Sigmoid colon (tissue), 6 donors: ENCODE measurements at regions not wholly inside any gene's neighbourhood (a gene's known extent, or its start where the extent isn't known, plus 50 kb on each side); places are given as distances from the start of the nearest gene placed in this dataset.

Experiments used
- DNase-seq: peaks from one replicate; pipeline ENCODE4 v3.0.0-alpha.2; 2019
- H3K27ac ChIP-seq, 4 donors: fragments of 200-600 bp; sonication (generic); one replicate each; pipeline ENCODE4 v1.5.1; 2016 to 2019; ENCODE audit warnings: mild to moderate bottlenecking in 1 of 4
- H3K27me3 ChIP-seq, 3 donors: fragments of 200-600 bp; sonication (generic); one replicate each; pipeline ENCODE4 v1.5.1; 2019; ENCODE audit warnings: mild to moderate bottlenecking in 1 of 3
- H3K36me3 ChIP-seq, 4 donors: fragments of 200-600 bp; sonication (generic); one replicate each; pipeline ENCODE4 v1.5.1; 2016 to 2019
- H3K4me1 ChIP-seq, 4 donors: fragments of 200-600 bp; sonication (generic); one replicate each; pipeline ENCODE4 v1.5.1; 2017 to 2019
- H3K4me3 ChIP-seq, 4 donors: fragments of 200-600 bp; sonication (generic); one replicate each; pipeline ENCODE4 v1.5.1; 2017 to 2019; ENCODE audit warnings: mild to moderate bottlenecking in 2 of 4, moderate library complexity in 1 of 4
- H3K9me3 ChIP-seq, 4 donors: fragments of 200-600 bp in 3 of 4; sonication (generic) in 3 of 4; one replicate each; pipeline versions ENCODE4 v1.5.1 to v1.6.1; 2013 to 2019
- CTCF ChIP-seq, 4 experiments: fragments of 450-650 bp in 3 of 4; fragments of 200-600 bp in 1 of 4; IDR thresholded peaks; one replicate each; pipeline ENCODE4 v1.5.1; 2016 to 2019; ENCODE audit warnings: antibody characterized with exemption in 4 of 4, mild to moderate bottlenecking in 3 of 4, moderate library complexity in 2 of 4
- EP300 ChIP-seq, 4 donors: sonication (generic); formaldehyde crosslinking; IDR thresholded peaks; one replicate each; pipeline ENCODE4 v1.6.1; 2017; ENCODE audit warnings: antibody characterized with exemption in 4 of 4
- POLR2A ChIP-seq, 2 donors: fragments of 450-650 bp; IDR thresholded peaks; one replicate each; pipeline ENCODE4 v1.6.1; 2016; ENCODE audit warnings: antibody characterized with exemption in 2 of 2, mild to moderate bottlenecking in 2 of 2, moderate library complexity in 2 of 2
- POLR2AphosphoS5 ChIP-seq, 4 donors: sonication (generic); formaldehyde crosslinking; IDR thresholded peaks; one replicate each; pipeline ENCODE4 v1.6.1; 2017; ENCODE audit warnings: antibody characterized with exemption in 4 of 4
- WGBS, 2 donors: extraction: QIAGEN DNeasy Blood & Tissue Kit; methylation state at CpG; one replicate each; pipeline ENCODE4 v1.1.7; 2013; 5-methylcytosine and 5-hydroxymethylcytosine counted together
- intact Hi-C: fragments of 100-400 bp; cut with DNase I; formaldehyde crosslinking; loops from one replicate; pipeline ENCODE4 v1.15.1; 2023
- donor health status: healthy with polysubstance abuse.
- donor health status: healthy.

GRCh38 chr14:86372402-86372801, 842.5 kb downstream of the FLRT2 start:
- WGBS, 2 donors: 96 to 98% methylated on average over 1 of the region's 1 CpG
- intact Hi-C loops: no loop called here
- DNase-seq: no peak
- Histone ChIP-seq H3K9me3 (no peaks in the 10 kb centered on the region), H3K4me3 (no peak overlapping the region), H3K36me3 (no peaks in the 10 kb centered on the region), H3K27me3 (no peaks in the 10 kb centered on the region), H3K4me1 (no peaks in the 10 kb centered on the region), H3K27ac (no peak overlapping the region)
- TF ChIP-seq EP300 (IDR thresholded peaks at IDR 0.05) (no peak), POLR2AphosphoS5 (IDR thresholded peaks at IDR 0.05) (no peak), CTCF (IDR thresholded peaks at IDR 0.05) (no peak), POLR2A (IDR thresholded peaks at IDR 0.05) (no peak)

- intact Hi-C loops: no loop called here
- 82 to 95% methylated on average over 4 of the region's 4 CpGs for WGBS, 2 donors
- Histone ChIP-seq H3K4me1 (no peaks in the 10 kb centered on the region), H3K36me3 (no peaks in the 10 kb centered on the region), H3K27ac (no peak overlapping the region), H3K9me3 (no peaks in the 10 kb centered on the region), H3K27me3 (no peaks in the 10 kb centered on the region), H3K4me3 (no peak overlapping the region)
- DNase-seq: no peak
- TF ChIP-seq POLR2A (IDR thresholded peaks at IDR 0.05) (no peak), EP300 (IDR thresholded peaks at IDR 0.05) (no peak), POLR2AphosphoS5 (IDR thresholded peaks at IDR 0.05) (no peak), CTCF (IDR thresholded peaks at IDR 0.05) (no peak)
Observed at GRCh38 chr14:86364634-86365033, 834.7 kb downstream of the FLRT2 start.

GRCh38 chr14:86363576-86363975, 833.6 kb downstream of the FLRT2 start:
- H3K4me1 ChIP-seq: no peaks in the 10 kb centered on the region
- H3K36me3 ChIP-seq: no peaks in the 10 kb centered on the region
- WGBS, 2 donors: 69 to 83% methylated on average over 1 of the region's 1 CpG
- no peak overlapping the region for H3K27ac ChIP-seq
- intact Hi-C loops: no loop called here
- no peak for DNase-seq
- no peaks in the 10 kb centered on the region for H3K9me3 ChIP-seq
- no peak for TF ChIP-seq POLR2A (IDR thresholded peaks at IDR 0.05)
- no peak for TF ChIP-seq POLR2AphosphoS5 (IDR thresholded peaks at IDR 0.05)
- no peak for TF ChIP-seq CTCF (IDR thresholded peaks at IDR 0.05)
- TF ChIP-seq EP300 (IDR thresholded peaks at IDR 0.05): no peak
- no peaks in the 10 kb centered on the region for H3K27me3 ChIP-seq
- no peak overlapping the region for H3K4me3 ChIP-seq

- DNase-seq: no peak
- Histone ChIP-seq H3K9me3 (no peaks in the 10 kb centered on the region), H3K27ac (no peak overlapping the region), H3K27me3 (no peaks in the 10 kb centered on the region), H3K36me3 (no peaks in the 10 kb centered on the region), H3K4me1 (no peaks in the 10 kb centered on the region), H3K4me3 (no peak overlapping the region)
- intact Hi-C loops: no loop called here
- 79 to 84% methylated on average over 4 of the region's 4 CpGs for WGBS, 2 donors
- TF ChIP-seq CTCF (IDR thresholded peaks at IDR 0.05): no peak
- no peak for TF ChIP-seq EP300 (IDR thresholded peaks at IDR 0.05)
- TF ChIP-seq POLR2A (IDR thresholded peaks at IDR 0.05): no peak
- no peak for TF ChIP-seq POLR2AphosphoS5 (IDR thresholded peaks at IDR 0.05)
Observed at GRCh38 chr14:86363047-86363446, 833.1 kb downstream of the FLRT2 start.

GRCh38 chr14:86357876-86358275, 827.9 kb downstream of the FLRT2 start:
- no peaks in the 10 kb centered on the region for H3K36me3 ChIP-seq
- DNase-seq: no peak
- intact Hi-C loops: no loop called here
- H3K27ac ChIP-seq: no peak overlapping the region
- no peaks in the 10 kb centered on the region for H3K4me1 ChIP-seq
- 26 to 47% methylated on average over 3 of the region's 3 CpGs for WGBS, 2 donors
- H3K9me3 ChIP-seq: no peaks in the 10 kb centered on the region
- TF ChIP-seq POLR2A (IDR thresholded peaks at IDR 0.05): no peak
- TF ChIP-seq EP300 (IDR thresholded peaks at IDR 0.05): no peak
- no peak for TF ChIP-seq CTCF (IDR thresholded peaks at IDR 0.05)
- no peak for TF ChIP-seq POLR2AphosphoS5 (IDR thresholded peaks at IDR 0.05)
- no peak overlapping the region for H3K4me3 ChIP-seq
- no peaks in the 10 kb centered on the region for H3K27me3 ChIP-seq
